Gastrocnemius medialis (tissue), 4 donors: ENCODE measurements at regions not wholly inside any gene's neighbourhood (a gene's known extent, or its start where the extent isn't known, plus 50 kb on each side); places are given as distances from the start of the nearest gene placed in this dataset.
"Not testable (repeated sequence)": the region's sequence is repeated elsewhere in the genome, so short reads cannot be mapped to it uniquely, and the experiment has no call there.

Experiments
- ATAC-seq, 2 donors: fragments of 150-250 bp; one replicate each; pipeline ENCODE4 v1.9.1; 2016
- DNase-seq, 2 donors: peaks; one replicate each; pipeline ENCODE4 v3.0.0-alpha.2; 2019
- H3K27ac ChIP-seq, 4 donors: fragments of 200-600 bp; sonication (generic); 1 replicate in 1 of 4; 2 replicates in 3 of 4; pipeline ENCODE4 v1.5.1; 2016 to 2018; ENCODE audit warnings: mild to moderate bottlenecking in 2 of 4, moderate library complexity in 1 of 4
- H3K27me3 ChIP-seq, 3 donors: fragments of 200-600 bp; sonication (generic) in 2 of 3; 1 replicate in 1 of 3; 2 replicates in 2 of 3; pipeline versions ENCODE4 v1.5.1 to v1.6.0; 2016 to 2019; ENCODE audit warnings: mild to moderate bottlenecking in 1 of 3, moderate library complexity in 1 of 3
- H3K36me3 ChIP-seq, 2 donors: fragments of 200-600 bp; sonication (generic) in 1 of 2; one replicate each; pipeline ENCODE4 v1.5.1; 2017 to 2018
- H3K4me1 ChIP-seq, 2 donors: fragments of 200-600 bp; sonication (generic) in 1 of 2; one replicate each; pipeline ENCODE4 v1.5.1; 2016 to 2017; ENCODE audit warnings: mild to moderate bottlenecking in 2 of 2
- H3K4me3 ChIP-seq, 4 donors: fragments of 200-600 bp; sonication (generic) in 3 of 4; 1 replicate in 1 of 4; 2 replicates in 3 of 4; pipeline ENCODE4 v1.5.1; 2016 to 2019; ENCODE audit warnings: mild to moderate bottlenecking in 2 of 4
- H3K9me3 ChIP-seq, 3 donors: fragments of 200-600 bp; sonication (generic) in 2 of 3; 1 replicate in 1 of 3; 2 replicates in 2 of 3; pipeline ENCODE4 v1.5.1; 2016 to 2019
- POLR2A ChIP-seq, 2 donors: fragments of 450-650 bp; IDR thresholded peaks; one replicate each; pipeline ENCODE4 v1.6.1; 2017; ENCODE audit warnings: antibody characterized with exemption in 2 of 2, mild to moderate bottlenecking in 2 of 2, moderate library complexity in 2 of 2
- in situ Hi-C, 4 donors: fragments of 200-750 bp; cut with MboI; loops; one replicate each; pipeline versions ENCODE4 v1.15.0 to v1.8.0; 2017; ENCODE audit warnings: low sequenced_read_pairs in 4 of 4
- intact Hi-C: fragments of 100-400 bp; cut with DNase I; formaldehyde crosslinking; loops from one replicate; pipeline ENCODE4 v1.15.1; 2023; ENCODE audit warnings: low total_unique reads
- TF ChIP-seq, protein P1 (sequence below), 5 experiments: fragments of 450-650 bp in 3 of 5; fragments of 200-600 bp in 2 of 5; sonication (generic) in 2 of 5; IDR thresholded peaks in 4 of 5; conservative IDR thresholded peaks in 1 of 5; 1 replicate in 4 of 5; 2 replicates in 1 of 5; pipeline ENCODE4 v1.5.1; 2016 to 2019; ENCODE audit warnings: antibody characterized with exemption in 5 of 5, mild to moderate bottlenecking in 3 of 5, moderate library complexity in 3 of 5

DNA sequence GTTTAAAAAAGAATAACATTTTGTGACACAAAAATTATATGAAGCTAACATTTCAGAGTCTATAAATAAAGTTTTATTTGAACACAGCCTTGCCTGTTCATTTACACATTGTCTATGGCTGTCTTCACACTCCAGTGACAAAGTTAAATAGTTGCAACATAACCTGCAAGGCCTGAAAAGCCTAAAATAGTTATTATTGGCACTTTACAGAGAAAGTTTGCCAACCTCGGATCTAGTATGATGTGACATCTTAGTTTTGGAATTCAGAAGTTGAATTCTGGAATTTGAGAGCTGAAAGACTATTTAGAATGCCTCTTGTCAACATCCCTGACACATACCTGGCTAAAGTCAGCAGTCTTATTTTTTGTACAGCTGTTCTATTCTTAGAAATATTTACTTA is 68.3 kb downstream of the DYRK2 start:
- intact Hi-C loops, result no loop called here
- H3K27ac ChIP-seq, result peak overlapping the region in 3 of 4 donors; percentile 24 to 47 (median 33)
- DNase-seq, result no peak

DNA sequence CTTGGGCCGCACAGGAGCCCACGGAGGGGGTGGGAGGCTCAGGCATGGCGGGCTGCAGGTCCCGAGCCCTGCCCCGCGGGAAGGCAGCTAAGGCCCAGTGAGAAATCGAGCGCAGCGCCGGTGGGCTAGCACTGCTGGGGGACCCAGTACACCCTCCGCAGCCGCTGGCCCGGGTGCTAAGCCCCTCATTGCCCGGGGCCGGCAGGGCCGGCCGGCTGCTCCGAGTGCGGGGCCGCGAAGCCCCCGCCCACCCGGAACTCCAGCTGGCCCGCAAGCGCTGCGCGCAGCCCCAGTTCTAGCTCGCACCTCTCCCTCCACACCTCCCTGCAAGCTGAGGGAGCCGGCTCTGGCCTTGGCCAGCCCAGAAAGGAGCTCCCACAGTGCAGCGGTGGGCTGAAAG is 70.8 kb downstream of the DYRK2 start:
- DNase-seq, intact Hi-C loops, H3K4me3 ChIP-seq, H3K36me3 ChIP-seq, ATAC-seq, H3K27me3 ChIP-seq, in situ Hi-C loops, H3K9me3 ChIP-seq: not testable (repeated sequence)
- Histone ChIP-seq H3K27ac (peak overlapping the region; percentile 24 to 71 (median 46)), H3K4me1 (peaks cover 16 to 22% of the 10 kb centered on the region in 2 donors)

More for the DNA sequence above, 68.3 kb downstream of the DYRK2 start:
- TF ChIP-seq, protein P1, sequence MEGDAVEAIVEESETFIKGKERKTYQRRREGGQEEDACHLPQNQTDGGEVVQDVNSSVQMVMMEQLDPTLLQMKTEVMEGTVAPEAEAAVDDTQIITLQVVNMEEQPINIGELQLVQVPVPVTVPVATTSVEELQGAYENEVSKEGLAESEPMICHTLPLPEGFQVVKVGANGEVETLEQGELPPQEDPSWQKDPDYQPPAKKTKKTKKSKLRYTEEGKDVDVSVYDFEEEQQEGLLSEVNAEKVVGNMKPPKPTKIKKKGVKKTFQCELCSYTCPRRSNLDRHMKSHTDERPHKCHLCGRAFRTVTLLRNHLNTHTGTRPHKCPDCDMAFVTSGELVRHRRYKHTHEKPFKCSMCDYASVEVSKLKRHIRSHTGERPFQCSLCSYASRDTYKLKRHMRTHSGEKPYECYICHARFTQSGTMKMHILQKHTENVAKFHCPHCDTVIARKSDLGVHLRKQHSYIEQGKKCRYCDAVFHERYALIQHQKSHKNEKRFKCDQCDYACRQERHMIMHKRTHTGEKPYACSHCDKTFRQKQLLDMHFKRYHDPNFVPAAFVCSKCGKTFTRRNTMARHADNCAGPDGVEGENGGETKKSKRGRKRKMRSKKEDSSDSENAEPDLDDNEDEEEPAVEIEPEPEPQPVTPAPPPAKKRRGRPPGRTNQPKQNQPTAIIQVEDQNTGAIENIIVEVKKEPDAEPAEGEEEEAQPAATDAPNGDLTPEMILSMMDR (IDR thresholded peaks at IDR 0.05 in 4 of 5, conservative IDR thresholded peaks at IDR 0.05 in 1 of 5), result no peak
- no peak for TF ChIP-seq POLR2A (IDR thresholded peaks at IDR 0.05)
- H3K36me3 ChIP-seq, result no peaks in the 10 kb centered on the region
- in situ Hi-C loops, result no loop called here
- H3K27me3 ChIP-seq, result no peaks in the 10 kb centered on the region
- peaks cover 16 to 22% of the 10 kb centered on the region in 2 donors for H3K4me1 ChIP-seq
- ATAC-seq, result peak; percentile 62
- no peak overlapping the region for H3K4me3 ChIP-seq
- H3K9me3 ChIP-seq, result no peaks in the 10 kb centered on the region

DNA sequence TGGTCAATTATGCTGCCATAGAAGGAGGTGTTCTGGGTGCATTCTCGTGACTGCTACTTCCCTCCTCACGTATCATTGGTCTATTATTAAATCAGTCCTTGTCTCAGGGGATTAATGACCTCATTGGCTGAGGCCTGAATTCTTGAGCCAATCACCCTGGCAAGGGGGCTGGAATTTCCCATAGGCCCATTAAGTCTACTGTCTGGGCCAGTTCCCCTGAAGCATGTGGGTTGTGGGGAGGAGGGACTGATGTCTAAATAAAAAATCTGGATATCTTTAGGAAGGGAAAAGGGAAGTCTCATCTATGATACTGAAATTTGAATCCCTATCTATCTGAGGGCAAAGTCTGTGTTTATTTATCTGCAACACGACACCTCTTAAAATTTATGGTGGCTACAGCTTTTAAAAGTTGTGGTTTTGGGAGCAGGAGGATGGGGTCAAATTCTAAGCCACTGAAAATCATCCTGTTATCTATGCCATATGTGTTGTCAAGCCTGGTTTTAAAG is 71.9 kb downstream of the DYRK2 start:
- in situ Hi-C loops (no loop called here), intact Hi-C loops (no loop called here)
- Histone ChIP-seq H3K27ac (peak overlapping the region; percentile 42 to 71 (median 58)), H3K4me3 (no peak overlapping the region), H3K27me3 (no peaks in the 10 kb centered on the region), H3K4me1 (peaks cover 16 to 22% of the 10 kb centered on the region in 2 donors), H3K36me3 (no peaks in the 10 kb centered on the region), H3K9me3 (no peaks in the 10 kb centered on the region)
- peak in 1 of 2 donors; percentile 46 for DNase-seq
- ATAC-seq, result peak; percentile 68 to 86
- TF ChIP-seq, protein P1 (IDR thresholded peaks at IDR 0.05 in 4 of 5, conservative IDR thresholded peaks at IDR 0.05 in 1 of 5), result no peak
- TF ChIP-seq POLR2A (IDR thresholded peaks at IDR 0.05), result no peak

DNA sequence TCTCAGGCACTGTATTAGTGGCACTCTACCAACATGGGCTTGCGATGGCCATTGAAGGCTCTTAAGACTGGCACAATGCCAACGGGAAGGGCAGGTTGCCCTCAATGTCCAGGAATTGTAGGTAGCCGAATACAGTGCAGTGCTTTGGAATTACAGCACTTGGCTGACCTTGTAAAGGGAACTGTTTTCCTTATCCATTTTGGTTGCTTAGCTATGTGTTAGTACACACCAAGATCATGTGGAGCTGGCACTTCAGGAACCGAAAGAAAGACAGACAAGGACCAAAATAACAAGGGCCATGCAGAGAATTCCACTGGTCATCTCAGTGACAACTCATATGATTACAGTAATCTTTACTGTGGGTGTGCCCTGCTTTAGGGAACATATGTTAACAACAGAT is 72.7 kb downstream of the DYRK2 start:
- Histone ChIP-seq H3K4me1 (peaks cover 14 to 22% of the 10 kb centered on the region in 2 donors), H3K27ac (peak overlapping the region; percentile 42 to 71 (median 58)), H3K9me3 (no peaks in the 10 kb centered on the region), H3K36me3 (no peaks in the 10 kb centered on the region), H3K4me3 (no peak overlapping the region), H3K27me3 (no peaks in the 10 kb centered on the region)
- DNase-seq (no peak), ATAC-seq (peak; percentile 49 to 60)
- intact Hi-C loops (no loop called here), in situ Hi-C loops (no loop called here)
- no peak for TF ChIP-seq POLR2A (IDR thresholded peaks at IDR 0.05)
- TF ChIP-seq, protein P1 (IDR thresholded peaks at IDR 0.05 in 4 of 5, conservative IDR thresholded peaks at IDR 0.05 in 1 of 5), result no peak

DNA sequence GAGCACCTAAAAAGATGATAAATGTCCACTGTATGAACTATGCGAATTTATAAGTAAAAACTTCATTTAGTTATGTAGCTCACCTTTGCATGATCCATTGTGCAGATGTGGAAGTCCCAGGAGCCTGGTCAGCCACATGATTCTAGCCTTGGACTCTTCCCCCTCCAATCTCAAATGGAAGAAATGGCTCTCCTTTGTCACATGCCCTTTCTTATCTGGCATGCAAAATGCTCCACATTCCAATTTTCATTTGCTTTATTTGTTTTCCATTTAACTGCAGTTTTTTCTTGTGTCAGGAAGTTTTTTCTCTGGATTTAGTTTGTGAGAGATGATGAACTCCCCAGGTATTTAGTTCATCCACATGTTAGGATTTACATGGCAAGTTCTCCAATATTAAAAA is 73.8 kb downstream of the DYRK2 start:
- in situ Hi-C loops (no loop called here), intact Hi-C loops (no loop called here)
- no peaks in the 10 kb centered on the region for H3K36me3 ChIP-seq
- H3K4me3 ChIP-seq, result no peak overlapping the region
- no peaks in the 10 kb centered on the region for H3K27me3 ChIP-seq
- DNase-seq (no peak), ATAC-seq (no peak)
- no peak overlapping the region for H3K27ac ChIP-seq
- no peak for TF ChIP-seq POLR2A (IDR thresholded peaks at IDR 0.05)
- TF ChIP-seq, protein P1 (IDR thresholded peaks at IDR 0.05 in 4 of 5, conservative IDR thresholded peaks at IDR 0.05 in 1 of 5), result no peak
- peaks cover 14 to 16% of the 10 kb centered on the region in 2 donors for H3K4me1 ChIP-seq
- no peaks in the 10 kb centered on the region for H3K9me3 ChIP-seq
